K562 (cell line): ENCODE measurements at regions not wholly inside any gene's neighbourhood (a gene's known extent, or its start where the extent isn't known, plus 50 kb on each side); places are given as distances from the start of the nearest gene placed in this dataset.

ENCODE experiments used
- ATAC-seq: fragments of 200-7000 bp; cut with Tn5 transposase; 3 replicates; pipeline ENCODE4 v1.9.1; 2020; ENCODE audit warnings: moderate library complexity
- BruUV-seq: library from RNA; stranded (reverse); fragments of 400-500 nt; replicated peaks from 2 replicates; lab custom pipeline; 2021; lab: Mats Ljungman, UMichigan
- CTCF ChIA-PET: fragments of 300-600 bp; formaldehyde crosslinking; extraction: SDS; loops from one replicate; lab custom pipeline; 2021; ENCODE audit warnings: low intra/inter-chr PET ratio; lab: Yijun Ruan, JAX
- POLR2A ChIA-PET: fragments of 300-600, 350-650 bp; sonication (Branson Sonifier 250); formaldehyde crosslinking; extraction: SDS; loops from one replicate; lab custom pipeline; 2021; ENCODE audit warnings: antibody characterized with exemption, inconsistent platforms; lab: Yijun Ruan, JAX
- DNase-seq, 4 experiments: peaks; one replicate each; pipeline versions ENCODE4 v3.0.0 to v3.0.0-alpha.2; 2011 to 2018; ENCODE audit warnings: low spot score in 3 of 4, mixed read lengths in 3 of 4; ENCODE audit errors: extremely low read depth in 1 of 4
- FAIRE-seq: peaks from 2 replicates; lab custom pipeline; 2011; peaks lifted over from hg19 to GRCh38; lab: Jason Lieb, UNC
- H2AFZ ChIP-seq: 2 replicates; pipeline ENCODE4 v1.6.0; 2011; ENCODE audit warnings: low read depth, low read length, control low read depth, inconsistent platforms
- H3K27ac ChIP-seq: fragments of 200-600 bp; 3 replicates; pipeline ENCODE4 v1.8.0; 2011; ENCODE audit warnings: low read depth, mild to moderate bottlenecking, control low read depth, inconsistent platforms, low read length, moderate library complexity, mixed read lengths; ENCODE audit errors: extremely low read depth
- H3K27me3 ChIP-seq, 2 experiments: fragments of 300-600 bp in 1 of 2; 2 replicates in 1 of 2; 3 replicates in 1 of 2; pipeline versions ENCODE4 v1.6.0 to v1.8.0; 2011; ENCODE audit warnings: inconsistent platforms in 2 of 2, low read length in 2 of 2, mild to moderate bottlenecking in 1 of 2, mixed read lengths in 1 of 2, moderate library complexity in 1 of 2; ENCODE audit not compliant: control insufficient read depth in 2 of 2, insufficient read depth in 2 of 2
- H3K36me3 ChIP-seq: fragments of 300-600 bp; 3 replicates; pipeline ENCODE4 v1.8.0; 2011; ENCODE audit warnings: mild to moderate bottlenecking, low read length, inconsistent platforms; ENCODE audit not compliant: control insufficient read depth, insufficient read depth
- H3K4me1 ChIP-seq, 2 experiments: fragments of 200-600 bp in 1 of 2; replicated peaks in 1 of 2; 2 replicates in 1 of 2; 3 replicates in 1 of 2; pipeline versions ENCODE4 v1.5.1 to v1.8.0; 2011; ENCODE audit warnings: inconsistent platforms in 2 of 2, low read length in 2 of 2, mild to moderate bottlenecking in 1 of 2, mixed read lengths in 1 of 2, moderate library complexity in 1 of 2; ENCODE audit not compliant: control insufficient read depth in 2 of 2, insufficient read depth in 2 of 2
- H3K4me2 ChIP-seq: 2 replicates; pipeline ENCODE4 v1.6.1; 2011; ENCODE audit warnings: low read length, control low read depth, inconsistent platforms, mixed read lengths; ENCODE audit not compliant: insufficient read depth
- H3K4me3 ChIP-seq: fragments of 200-600 bp; sonication (generic), shearing (Covaris generic); 2 replicates; pipeline ENCODE4 v1.5.1; 2016; ENCODE audit warnings: control low read depth, inconsistent platforms
- H3K79me2 ChIP-seq: fragments of 200-600 bp; 3 replicates; pipeline ENCODE4 v1.8.0; 2011; ENCODE audit warnings: low read length, inconsistent platforms; ENCODE audit not compliant: control insufficient read depth, insufficient read depth
- H3K9ac ChIP-seq, 2 experiments: 2 replicates each; pipeline versions ENCODE4 v1.6.0 to v1.6.1; 2011; ENCODE audit warnings: low read depth in 2 of 2, low read length in 2 of 2, control low read depth in 1 of 2, inconsistent platforms in 1 of 2, mild to moderate bottlenecking in 1 of 2, mixed read lengths in 1 of 2; ENCODE audit not compliant: insufficient read depth in 1 of 2
- H3K9me1 ChIP-seq: one replicate; pipeline ENCODE4 v1.6.0; 2011; ENCODE audit warnings: inconsistent platforms, mild to moderate bottlenecking, low read length, moderate library complexity; ENCODE audit not compliant: control insufficient read depth, insufficient read depth
- H3K9me3 ChIP-seq: replicated peaks from 2 replicates; pipeline ENCODE4 v1.5.1; 2011; ENCODE audit warnings: low read depth, low read length, inconsistent platforms; ENCODE audit not compliant: control insufficient read depth, insufficient read depth
- H4K20me1 ChIP-seq: replicated peaks from 2 replicates; pipeline ENCODE4 v1.6.1; 2011; ENCODE audit warnings: low read length, inconsistent platforms, mixed read lengths; ENCODE audit not compliant: control insufficient read depth, insufficient read depth
- MCM7 ChIP-seq, 2 experiments: fragments of 450-650 bp; IDR thresholded peaks; 2 replicates each; pipeline ENCODE4 v1.6.1; 2016 to 2018
- NFE2L1 ChIP-seq: fragments of 450-650 bp; IDR thresholded peaks from 2 replicates; pipeline ENCODE4 v1.6.1; 2016; ENCODE audit warnings: missing genetic modification characterization, low read depth, mild to moderate bottlenecking, missing compliant biosample characterization, moderate library complexity, borderline replicate concordance
- SUPT5H ChIP-seq: fragments of 450-650 bp; IDR thresholded peaks from 2 replicates; pipeline ENCODE4 v1.6.1; 2016
- ZBTB1 ChIP-seq: sonication (generic); formaldehyde crosslinking; IDR thresholded peaks from 2 replicates; pipeline ENCODE4 v1.8.1; 2023; ENCODE audit warnings: missing genetic modification reagents, low read depth, mild to moderate bottlenecking, borderline replicate concordance
- ZNF232 ChIP-seq: sonication (generic); formaldehyde crosslinking; IDR thresholded peaks from 2 replicates; pipeline ENCODE4 v1.8.0; 2022; ENCODE audit warnings: mild to moderate bottlenecking, missing genetic modification reagents
- ZNF655 ChIP-seq: fragments of 250-450 bp; sonication (Bioruptor Pico); IDR thresholded peaks from 2 replicates; pipeline ENCODE4 v1.5.0; 2021
- WGBS: fragments of 100-300 bp; shearing (Covaris generic); methylation state at CpG from one replicate; pipeline ENCODE4 v1.1.6; 2016; ENCODE audit warnings: low coverage, mixed read lengths; ENCODE audit not compliant: insufficient coverage; ENCODE audit errors: missing lambda C conversion rate; 5-methylcytosine and 5-hydroxymethylcytosine counted together
- in situ Hi-C: fragments of 300-500 bp; cut with MboI; formaldehyde crosslinking; loops from 4 replicates; pipeline ENCODE4 v1.15.0; 2018; ENCODE audit warnings: inconsistent platforms, mixed read lengths
- intact Hi-C: fragments of 100-400 bp; cut with micrococcal nuclease; formaldehyde crosslinking; loops from 2 replicates; pipeline ENCODE4 v1.14.2; 2022
- TF ChIP-seq, protein P1 (sequence below), 3 experiments: fragments of 200-800 bp in 1 of 3; sonication (Bioruptor generic) in 1 of 3; sonication (generic) in 1 of 3; formaldehyde crosslinking in 1 of 3; IDR thresholded peaks; 2 replicates each; pipeline versions ENCODE4 v1.6.1 to v1.8.0; 2016 to 2022; ENCODE audit warnings: mild to moderate bottlenecking in 2 of 3, missing compliant biosample characterization in 2 of 3, missing genetic modification characterization in 2 of 3, missing genetic modification reagents in 1 of 3

GRCh38 chr13:53379485-53379884, 350.9 kb downstream of the OLFM4 start (continued):
- no peak for TF ChIP-seq ZNF655

DNA sequence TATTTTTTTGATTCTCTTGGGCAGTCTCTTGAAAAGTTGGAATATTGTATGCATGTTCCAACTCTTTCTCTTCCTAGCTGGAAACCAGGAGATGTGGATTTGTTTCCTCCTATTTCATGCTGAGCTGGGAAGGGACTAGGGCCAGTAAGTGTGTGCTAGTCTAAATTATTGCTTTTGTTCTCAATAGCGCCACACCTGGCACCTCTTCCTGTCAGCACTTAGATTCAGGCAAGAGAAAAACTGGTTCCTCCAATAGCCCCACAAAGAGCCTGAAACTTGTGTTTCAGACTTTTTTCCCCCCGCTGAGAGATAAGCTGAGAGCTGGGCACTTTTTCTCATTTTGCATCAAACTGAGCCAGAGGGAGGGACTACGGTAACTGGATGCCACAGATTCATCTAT, 353.4 kb downstream of the OLFM4 start:
- Histone ChIP-seq H3K79me2 (no peaks in the 10 kb centered on the region), H2AFZ (no peak overlapping the region), H3K9ac (no peak overlapping the region), H3K27ac (no peak overlapping the region), H3K4me3 (no peak overlapping the region), H4K20me1 (no peaks in the 10 kb centered on the region)
- intact Hi-C loops, result no loop called here
- POLR2A ChIA-PET, result no interaction called here
- no TSS peak for BruUV-seq
- in situ Hi-C loops, result no loop called here
- TF ChIP-seq ZBTB1 (CRISPR knock-in tag) (no peak), MCM7 (IDR thresholded peaks at IDR 0.05) (no peak), SUPT5H (no peak), NFE2L1 (tag) (no peak), ZNF232 (CRISPR knock-in tag) (no peak)
- TF ChIP-seq, protein P1, sequence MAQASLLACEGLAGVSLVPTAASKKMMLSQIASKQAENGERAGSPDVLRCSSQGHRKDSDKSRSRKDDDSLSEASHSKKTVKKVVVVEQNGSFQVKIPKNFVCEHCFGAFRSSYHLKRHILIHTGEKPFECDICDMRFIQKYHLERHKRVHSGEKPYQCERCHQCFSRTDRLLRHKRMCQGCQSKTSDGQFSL (CRISPR knock-in tag; IDR thresholded peaks at IDR 0.05), result no peak
- TF ChIP-seq, protein P1 (tag; IDR thresholded peaks at IDR 0.05), result no peak
- TF ChIP-seq, all 486 proteins: peak for 0
- no peak for ATAC-seq
- no peaks in the 10 kb centered on the region for H3K9me3 ChIP-seq
- H3K36me3 ChIP-seq, result no peaks in the 10 kb centered on the region
- no peaks in the 10 kb centered on the region for H3K9me1 ChIP-seq
- FAIRE-seq, result no peak
- H3K4me1 ChIP-seq, result no peaks in the 10 kb centered on the region
- CTCF ChIA-PET, result no interaction called here
- H3K27me3 ChIP-seq, result no peaks in the 10 kb centered on the region
- H3K4me2 ChIP-seq, result no peak overlapping the region
- no peak for DNase-seq
- WGBS, result 0% methylated on average over 3 of the region's 3 CpGs
